GM10266 (cell line): ENCODE measurements at regions not wholly inside any gene's neighbourhood (a gene's known extent, or its start where the extent isn't known, plus 50 kb on each side); places are given as distances from the start of the nearest gene placed in this dataset.

Experiments used
- DNase-seq: peaks from one replicate; pipeline ENCODE4 v3.0.0; 2012; ENCODE audit errors: extremely low spot score
- TF ChIP-seq, protein P1 (sequence below): IDR thresholded peaks from 2 replicates; pipeline ENCODE4 v1.5.1; 2012; ENCODE audit warnings: mild to moderate bottlenecking, low read depth; ENCODE audit not compliant: control insufficient read depth, insufficient read depth; ENCODE audit errors: missing control alignments

DNA sequence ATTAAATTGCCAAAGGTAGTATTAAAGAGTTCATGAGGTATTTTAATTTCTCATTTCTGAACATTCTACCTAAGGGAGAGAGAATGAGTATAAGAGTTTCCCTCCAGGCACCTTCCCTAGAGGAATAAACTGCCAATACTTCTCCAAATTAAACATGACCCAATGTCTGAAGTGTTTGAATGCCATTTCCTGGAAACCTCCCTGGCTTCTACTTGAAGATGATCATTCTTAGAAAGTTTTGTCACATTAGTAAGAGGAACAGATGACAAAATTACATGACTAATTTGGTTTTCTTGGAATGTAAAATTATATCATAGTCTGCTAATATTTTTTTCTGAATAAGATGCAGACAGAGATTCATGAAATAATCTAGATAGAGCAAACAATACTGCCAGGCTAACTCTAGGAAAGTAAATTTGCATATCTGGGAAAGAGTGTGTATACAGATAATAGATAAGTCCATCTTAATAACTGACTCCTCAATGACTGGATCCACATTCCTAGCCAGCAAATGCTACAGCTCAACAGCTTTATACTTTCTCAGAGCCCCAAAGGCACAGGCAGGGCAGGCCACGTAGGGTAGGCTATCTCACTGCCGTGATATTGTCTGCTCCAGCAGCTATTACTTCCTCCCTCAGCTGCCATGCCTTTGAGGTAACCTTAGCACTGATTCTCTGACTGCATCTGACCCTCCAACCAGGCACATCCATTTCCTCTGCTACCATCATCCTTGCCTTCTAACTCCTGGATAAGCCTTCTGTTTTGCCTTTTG lies 630.8 kb upstream of the PIK3C3 start:
- no peak for DNase-seq
- TF ChIP-seq, protein P1, sequence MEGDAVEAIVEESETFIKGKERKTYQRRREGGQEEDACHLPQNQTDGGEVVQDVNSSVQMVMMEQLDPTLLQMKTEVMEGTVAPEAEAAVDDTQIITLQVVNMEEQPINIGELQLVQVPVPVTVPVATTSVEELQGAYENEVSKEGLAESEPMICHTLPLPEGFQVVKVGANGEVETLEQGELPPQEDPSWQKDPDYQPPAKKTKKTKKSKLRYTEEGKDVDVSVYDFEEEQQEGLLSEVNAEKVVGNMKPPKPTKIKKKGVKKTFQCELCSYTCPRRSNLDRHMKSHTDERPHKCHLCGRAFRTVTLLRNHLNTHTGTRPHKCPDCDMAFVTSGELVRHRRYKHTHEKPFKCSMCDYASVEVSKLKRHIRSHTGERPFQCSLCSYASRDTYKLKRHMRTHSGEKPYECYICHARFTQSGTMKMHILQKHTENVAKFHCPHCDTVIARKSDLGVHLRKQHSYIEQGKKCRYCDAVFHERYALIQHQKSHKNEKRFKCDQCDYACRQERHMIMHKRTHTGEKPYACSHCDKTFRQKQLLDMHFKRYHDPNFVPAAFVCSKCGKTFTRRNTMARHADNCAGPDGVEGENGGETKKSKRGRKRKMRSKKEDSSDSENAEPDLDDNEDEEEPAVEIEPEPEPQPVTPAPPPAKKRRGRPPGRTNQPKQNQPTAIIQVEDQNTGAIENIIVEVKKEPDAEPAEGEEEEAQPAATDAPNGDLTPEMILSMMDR = no peak

DNA sequence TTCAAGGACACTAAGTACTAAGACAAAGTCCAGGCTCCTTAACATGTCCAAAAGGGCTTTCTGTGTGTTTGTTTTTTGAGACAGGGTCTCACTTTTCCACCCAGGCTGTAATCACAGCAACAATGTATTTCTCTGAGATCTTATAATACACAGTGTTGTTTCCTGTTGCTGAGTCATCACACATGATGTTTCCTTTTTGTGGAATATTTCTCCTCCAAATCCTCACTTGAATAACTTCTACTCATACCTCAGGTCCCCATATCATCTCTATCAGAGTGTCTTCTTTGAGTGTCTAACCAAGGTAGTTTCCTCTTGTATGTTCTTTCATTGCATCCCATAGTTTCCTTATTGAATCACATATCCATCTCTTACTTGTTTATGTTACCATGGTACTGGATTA lies 632.0 kb upstream of the PIK3C3 start:
- TF ChIP-seq, protein P1 = no peak
- DNase-seq = no peak

DNA sequence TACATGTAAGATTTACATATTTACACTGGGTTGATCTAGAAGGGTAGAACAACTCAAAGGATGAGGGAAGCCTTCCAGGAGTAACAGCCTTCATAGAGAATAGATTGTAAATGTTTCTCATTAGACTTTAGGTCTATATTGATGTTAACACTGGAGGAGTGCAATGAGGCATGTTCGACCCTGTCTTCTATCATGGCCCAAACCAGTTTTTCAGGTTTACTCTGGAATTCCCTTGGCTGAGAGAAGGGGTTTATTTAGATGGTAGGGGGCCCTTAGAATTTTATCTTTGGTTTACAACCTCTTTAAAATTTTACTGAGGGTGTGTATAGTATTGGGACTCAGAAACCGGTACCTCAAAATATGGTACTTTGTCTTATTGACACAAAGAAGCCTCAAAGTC lies 634.9 kb upstream of the PIK3C3 start:
- DNase-seq = no peak
- TF ChIP-seq, protein P1 = no peak

DNA sequence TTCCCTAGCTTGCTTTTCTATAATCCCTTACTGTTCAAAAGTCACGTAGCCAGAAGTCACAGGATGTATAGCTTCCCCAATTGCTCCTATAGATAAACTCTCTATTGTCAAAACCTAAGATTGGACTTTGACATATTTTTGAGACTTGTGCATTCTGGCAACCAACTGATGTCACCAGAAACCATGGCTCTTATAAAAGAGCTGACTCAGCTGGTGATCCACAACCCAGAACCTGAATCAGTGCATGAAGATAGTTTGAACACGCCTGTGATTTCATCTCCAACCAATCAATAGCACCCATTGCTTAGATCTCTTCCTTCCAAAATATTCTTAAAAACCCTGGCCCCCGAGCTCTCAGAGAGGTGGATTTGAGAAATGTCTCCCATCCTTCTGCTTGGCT lies 639.9 kb upstream of the PIK3C3 start:
- no peak for DNase-seq
- TF ChIP-seq, protein P1 = no peak

DNA sequence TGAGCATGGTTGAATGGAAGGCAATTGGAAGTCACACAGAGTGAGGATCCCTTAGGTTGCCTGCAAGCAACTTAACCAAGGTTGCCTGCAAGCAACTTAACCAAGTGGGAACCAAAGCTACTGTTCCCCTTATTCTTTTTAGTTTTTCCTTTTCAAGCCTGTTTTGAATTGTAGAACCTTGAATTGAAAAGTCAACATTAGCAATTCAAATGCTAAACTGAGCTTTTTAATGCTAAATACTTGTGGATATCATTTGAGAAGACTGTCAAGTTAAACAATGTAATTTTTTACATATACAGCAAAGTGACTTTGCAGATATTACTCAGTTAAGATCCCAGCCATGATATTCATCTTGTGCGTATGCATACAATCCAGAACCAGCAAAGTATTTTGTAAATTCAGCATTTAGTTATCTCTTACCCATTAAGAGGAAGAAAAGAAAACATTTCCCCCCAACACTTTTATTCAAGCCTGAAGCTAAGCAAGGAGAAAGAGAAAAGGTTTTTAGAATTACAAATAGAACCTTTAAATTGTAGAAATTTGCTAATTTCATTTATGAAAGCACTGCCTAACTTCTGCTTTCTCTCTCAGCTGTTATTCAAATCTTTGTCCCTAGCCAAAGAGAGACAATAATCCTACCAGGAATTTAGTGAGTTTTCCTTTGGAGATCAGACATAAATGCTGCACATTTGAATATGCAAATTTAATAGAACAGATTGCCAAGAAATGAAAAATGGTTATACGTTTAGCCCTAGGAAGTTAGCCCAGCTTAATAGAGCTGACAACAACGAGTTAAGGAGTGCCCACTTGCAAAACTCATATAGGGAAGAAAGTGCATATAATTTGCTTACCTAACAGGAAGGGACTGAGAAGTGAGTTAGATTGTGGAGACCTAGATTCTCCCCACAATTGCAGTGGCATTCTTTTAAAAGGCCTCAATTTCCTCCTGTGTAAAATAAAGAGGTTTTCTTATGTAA lies 643.2 kb upstream of the PIK3C3 start:
- TF ChIP-seq, protein P1 = no peak
- no peak for DNase-seq

DNA sequence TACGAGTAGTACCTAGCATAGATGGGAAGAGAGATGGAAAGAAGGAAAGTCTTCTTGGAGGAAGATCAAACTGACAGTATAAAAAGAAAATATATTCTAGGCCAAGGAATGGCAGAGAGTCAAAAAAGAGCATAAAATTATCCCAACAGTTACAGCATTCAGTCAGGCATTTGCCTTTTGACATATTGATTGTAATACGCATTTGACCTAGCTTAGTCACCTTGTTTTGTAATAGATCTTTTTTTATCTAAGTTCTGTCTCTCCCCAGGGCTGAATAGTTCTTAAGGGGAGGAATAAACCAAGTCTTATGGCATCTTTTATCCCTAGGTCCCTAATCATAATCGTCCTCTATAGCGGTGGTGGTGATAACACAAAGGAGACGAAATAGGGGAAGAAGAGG lies 657.3 kb upstream of the PIK3C3 start:
- no peak for DNase-seq
- TF ChIP-seq, protein P1 = no peak
